ENCODE measurements at regions not wholly inside any gene's neighbourhood (a gene's known extent, or its start where the extent isn't known, plus 50 kb on each side); places are given as distances from the start of the nearest gene placed in this dataset.
"Not testable (repeated sequence)": the region's sequence is repeated elsewhere in the genome, so short reads cannot be mapped to it uniquely, and the experiment has no call there.

DNA sequence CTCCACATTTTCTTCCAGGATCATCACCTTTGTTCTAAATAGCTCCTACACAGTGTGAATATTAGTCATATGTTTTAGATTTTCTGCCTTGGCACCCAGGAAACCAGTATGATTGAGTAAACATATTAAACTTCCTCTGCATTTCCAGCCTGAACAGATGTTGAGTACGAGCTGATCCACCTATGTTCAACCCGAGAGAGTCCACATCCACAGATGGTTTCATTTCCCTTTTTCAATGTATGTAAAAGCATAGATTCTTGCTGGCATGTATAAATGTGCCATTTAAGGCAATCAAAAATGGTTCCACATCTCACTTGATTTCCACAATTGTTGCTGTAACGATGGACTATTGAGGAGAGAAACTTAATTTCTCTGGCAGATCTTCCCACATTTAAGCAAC lies 74.2 kb downstream of the ZNF716 start:
- peaks cover 37% of the 10 kb centered on the region for H3K9me3 Mint-ChIP-seq (ENCODE audit: unreplicated experiment)
- H3K4me3 Mint-ChIP-seq (ENCODE audit: unreplicated experiment); BruUV-seq (replicated peaks); intact Hi-C loops (cut with micrococcal nuclease); H3K27ac Mint-ChIP-seq (ENCODE audit: low read depth, unreplicated experiment); POLR2A ChIA-PET; CTCF ChIA-PET; H3K4me1 Mint-ChIP-seq (ENCODE audit: insufficient read depth, unreplicated experiment); H3K36me3 Mint-ChIP-seq (ENCODE audit: insufficient read depth, unreplicated experiment); H3K27me3 Mint-ChIP-seq (ENCODE audit: insufficient read depth, unreplicated experiment); DNase-seq (ENCODE audit: unreplicated experiment): not testable (repeated sequence)

DNA sequence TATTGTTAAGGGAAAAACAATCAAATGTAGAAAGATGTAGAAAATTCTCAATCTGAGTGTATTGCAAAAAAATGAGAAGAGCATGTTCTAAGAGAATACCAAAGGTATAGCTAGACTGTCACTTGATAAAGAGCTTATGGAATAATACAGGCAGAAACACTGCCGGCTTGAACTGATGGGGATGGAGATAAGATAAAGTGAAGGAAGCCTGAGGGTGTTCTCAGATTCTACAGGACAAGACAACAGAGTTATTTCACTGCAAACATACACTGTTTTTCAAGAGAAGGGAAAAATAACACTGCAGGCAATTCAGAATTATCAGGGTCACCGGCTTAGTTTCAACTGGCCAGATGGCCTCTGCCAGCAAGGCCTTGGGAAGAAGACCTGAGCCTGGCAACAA lies 80.0 kb downstream of the ZNF716 start:
- POLR2A ChIA-PET, result no interaction called here
- Mint-ChIP-seq H3K4me3 (ENCODE audit: unreplicated experiment) (no peak overlapping the region), H3K27ac (ENCODE audit: low read depth, unreplicated experiment) (no peak overlapping the region), H3K36me3 (ENCODE audit: insufficient read depth, unreplicated experiment) (no peaks in the 10 kb centered on the region), H3K9me3 (ENCODE audit: unreplicated experiment) (peaks cover 37% of the 10 kb centered on the region), H3K27me3 (ENCODE audit: insufficient read depth, unreplicated experiment) (no peaks in the 10 kb centered on the region), H3K4me1 (ENCODE audit: insufficient read depth, unreplicated experiment) (no peaks in the 10 kb centered on the region)
- intact Hi-C loops (cut with micrococcal nuclease), result no loop called here
- BruUV-seq (replicated peaks), result no TSS peak
- no peak for TF ChIP-seq CTCF (IDR thresholded peaks at IDR 0.05; ENCODE audit: unreplicated experiment)
- CTCF ChIA-PET, result no interaction called here
- no peak for DNase-seq (ENCODE audit: unreplicated experiment)

GRCh38 chr7:57540634-57541033 lies 90.7 kb downstream of the ZNF716 start:
- H3K27me3 Mint-ChIP-seq (ENCODE audit: insufficient read depth, unreplicated experiment); POLR2A ChIA-PET; DNase-seq (ENCODE audit: unreplicated experiment); H3K36me3 Mint-ChIP-seq (ENCODE audit: insufficient read depth, unreplicated experiment); H3K4me3 Mint-ChIP-seq (ENCODE audit: unreplicated experiment); H3K27ac Mint-ChIP-seq (ENCODE audit: low read depth, unreplicated experiment); intact Hi-C loops (cut with micrococcal nuclease); CTCF ChIA-PET; BruUV-seq (replicated peaks); H3K4me1 Mint-ChIP-seq (ENCODE audit: insufficient read depth, unreplicated experiment): not testable (repeated sequence)
- peaks cover 15% of the 10 kb centered on the region for H3K9me3 Mint-ChIP-seq (ENCODE audit: unreplicated experiment)

- H3K27ac Mint-ChIP-seq (ENCODE audit: low read depth, unreplicated experiment); H3K4me1 Mint-ChIP-seq (ENCODE audit: insufficient read depth, unreplicated experiment); H3K9me3 Mint-ChIP-seq (ENCODE audit: unreplicated experiment); DNase-seq (ENCODE audit: unreplicated experiment); H3K4me3 Mint-ChIP-seq (ENCODE audit: unreplicated experiment); POLR2A ChIA-PET; H3K27me3 Mint-ChIP-seq (ENCODE audit: insufficient read depth, unreplicated experiment); H3K36me3 Mint-ChIP-seq (ENCODE audit: insufficient read depth, unreplicated experiment); intact Hi-C loops (cut with micrococcal nuclease); BruUV-seq (replicated peaks): not testable (repeated sequence)
- CTCF ChIA-PET, result interaction anchor here (0.6 kb wide), 1 partner anchor 1558 kb away, joined by 3 read pairs; no protein-coding TSS in a partner anchor
Observed at GRCh38 chr7:57542331-57542730, 92.4 kb downstream of the ZNF716 start.

- H3K4me3 Mint-ChIP-seq (ENCODE audit: unreplicated experiment); BruUV-seq (replicated peaks); H3K4me1 Mint-ChIP-seq (ENCODE audit: insufficient read depth, unreplicated experiment); intact Hi-C loops (cut with micrococcal nuclease); DNase-seq (ENCODE audit: unreplicated experiment); H3K27ac Mint-ChIP-seq (ENCODE audit: low read depth, unreplicated experiment); CTCF ChIA-PET; POLR2A ChIA-PET; H3K27me3 Mint-ChIP-seq (ENCODE audit: insufficient read depth, unreplicated experiment); H3K36me3 Mint-ChIP-seq (ENCODE audit: insufficient read depth, unreplicated experiment): not testable (repeated sequence)
- peaks cover 22% of the 10 kb centered on the region for H3K9me3 Mint-ChIP-seq (ENCODE audit: unreplicated experiment)
Observed at GRCh38 chr7:57547351-57547750, 97.4 kb downstream of the ZNF716 start.

DNA sequence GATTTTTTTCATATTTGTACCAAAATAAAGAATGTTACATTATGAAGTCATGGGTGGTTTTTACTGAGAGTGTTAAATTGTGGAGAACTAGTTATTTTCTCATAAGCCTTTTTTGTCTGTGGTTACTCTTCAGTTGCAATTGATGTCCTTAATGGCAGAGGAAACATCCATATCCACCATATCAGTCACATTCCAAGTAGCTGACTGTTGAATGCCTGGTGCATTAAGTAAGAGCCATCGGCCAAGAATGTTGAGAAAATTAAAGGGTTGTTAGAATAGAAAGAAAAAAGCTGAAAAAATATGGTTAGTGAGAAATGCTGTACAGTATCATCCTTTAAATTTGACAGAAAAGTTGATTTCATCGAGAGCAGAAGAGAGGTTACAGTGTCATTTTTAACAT lies 100.0 kb downstream of the ZNF716 start:
- BruUV-seq (replicated peaks); H3K4me3 Mint-ChIP-seq (ENCODE audit: unreplicated experiment); H3K4me1 Mint-ChIP-seq (ENCODE audit: insufficient read depth, unreplicated experiment); POLR2A ChIA-PET; intact Hi-C loops (cut with micrococcal nuclease); H3K36me3 Mint-ChIP-seq (ENCODE audit: insufficient read depth, unreplicated experiment); H3K27ac Mint-ChIP-seq (ENCODE audit: low read depth, unreplicated experiment); DNase-seq (ENCODE audit: unreplicated experiment); H3K27me3 Mint-ChIP-seq (ENCODE audit: insufficient read depth, unreplicated experiment): not testable (repeated sequence)
- H3K9me3 Mint-ChIP-seq (ENCODE audit: unreplicated experiment), result peaks cover 22% of the 10 kb centered on the region
- CTCF ChIA-PET, result interaction anchor here (0.6 kb wide), 1 partner anchor 196 kb away, joined by 3 read pairs; no protein-coding TSS in a partner anchor

- peaks cover 29% of the 10 kb centered on the region for H3K9me3 Mint-ChIP-seq (ENCODE audit: unreplicated experiment)
- H3K27ac Mint-ChIP-seq (ENCODE audit: low read depth, unreplicated experiment); H3K4me1 Mint-ChIP-seq (ENCODE audit: insufficient read depth, unreplicated experiment); H3K27me3 Mint-ChIP-seq (ENCODE audit: insufficient read depth, unreplicated experiment); BruUV-seq (replicated peaks); H3K4me3 Mint-ChIP-seq (ENCODE audit: unreplicated experiment); intact Hi-C loops (cut with micrococcal nuclease); DNase-seq (ENCODE audit: unreplicated experiment); CTCF ChIA-PET; H3K36me3 Mint-ChIP-seq (ENCODE audit: insufficient read depth, unreplicated experiment); POLR2A ChIA-PET: not testable (repeated sequence)
Observed at GRCh38 chr7:57555687-57556086, 105.7 kb downstream of the ZNF716 start.
